ENCODE measurements at regions not wholly inside any gene's neighbourhood (a gene's known extent, or its start where the extent isn't known, plus 50 kb on each side); places are given as distances from the start of the nearest gene placed in this dataset.

DNA sequence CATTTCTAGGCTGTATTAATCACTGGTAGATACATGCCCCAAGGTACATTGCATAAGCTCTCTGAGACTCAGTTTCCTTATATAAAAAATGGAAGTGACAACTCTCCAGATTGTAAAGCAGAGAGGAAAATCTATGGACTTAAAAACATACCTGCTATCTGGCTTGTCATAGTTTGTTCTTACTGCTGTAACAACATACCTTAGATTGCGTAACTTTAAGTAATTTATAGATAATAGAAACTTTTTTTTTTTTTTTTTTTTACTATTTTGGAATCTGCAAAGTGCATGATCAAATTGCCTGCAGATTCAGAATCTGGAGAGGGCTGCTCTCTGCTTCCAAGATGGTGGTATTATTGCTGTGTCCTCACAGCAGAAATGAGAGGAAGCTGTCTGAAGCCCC, 827.7 kb upstream of the BRINP3 start:
- Histone ChIP-seq H3K9me2 (replicated peaks; ENCODE audit: control insufficient read depth, low read length) (no peaks in the 10 kb centered on the region), H3K27me3 (ENCODE audit: control insufficient read depth, low read length) (no peaks in the 10 kb centered on the region), H4K20me1 (ENCODE audit: control insufficient read depth, insufficient read depth, low read depth, low read length) (no peaks in the 10 kb centered on the region), H3K4me2 (ENCODE audit: low read length) (no peak overlapping the region), H3K4me3 (ENCODE audit: low read length) (no peak overlapping the region), H3K9me3 (ENCODE audit: control insufficient read depth, insufficient read depth, low read length) (no peaks in the 10 kb centered on the region), H3F3A (ENCODE audit: control insufficient read depth, insufficient read depth) (no peaks in the 10 kb centered on the region), H3K36me3 (ENCODE audit: control insufficient read depth, low read length) (no peaks in the 10 kb centered on the region), H3K4me1 (ENCODE audit: control insufficient read depth, low read length) (no peaks in the 10 kb centered on the region), H3K79me2 (ENCODE audit: control insufficient read depth, low read length) (no peaks in the 10 kb centered on the region), H3K27ac (ENCODE audit: low read depth, low read length) (no peak overlapping the region)
- TF ChIP-seq, protein P1, sequence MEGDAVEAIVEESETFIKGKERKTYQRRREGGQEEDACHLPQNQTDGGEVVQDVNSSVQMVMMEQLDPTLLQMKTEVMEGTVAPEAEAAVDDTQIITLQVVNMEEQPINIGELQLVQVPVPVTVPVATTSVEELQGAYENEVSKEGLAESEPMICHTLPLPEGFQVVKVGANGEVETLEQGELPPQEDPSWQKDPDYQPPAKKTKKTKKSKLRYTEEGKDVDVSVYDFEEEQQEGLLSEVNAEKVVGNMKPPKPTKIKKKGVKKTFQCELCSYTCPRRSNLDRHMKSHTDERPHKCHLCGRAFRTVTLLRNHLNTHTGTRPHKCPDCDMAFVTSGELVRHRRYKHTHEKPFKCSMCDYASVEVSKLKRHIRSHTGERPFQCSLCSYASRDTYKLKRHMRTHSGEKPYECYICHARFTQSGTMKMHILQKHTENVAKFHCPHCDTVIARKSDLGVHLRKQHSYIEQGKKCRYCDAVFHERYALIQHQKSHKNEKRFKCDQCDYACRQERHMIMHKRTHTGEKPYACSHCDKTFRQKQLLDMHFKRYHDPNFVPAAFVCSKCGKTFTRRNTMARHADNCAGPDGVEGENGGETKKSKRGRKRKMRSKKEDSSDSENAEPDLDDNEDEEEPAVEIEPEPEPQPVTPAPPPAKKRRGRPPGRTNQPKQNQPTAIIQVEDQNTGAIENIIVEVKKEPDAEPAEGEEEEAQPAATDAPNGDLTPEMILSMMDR (IDR thresholded peaks at IDR 0.05; ENCODE audit: low read depth, low read length, poor library complexity, severe bottlenecking): no peak
- no peak for TF ChIP-seq EZH2phosphoT487 (IDR thresholded peaks at IDR 0.05; ENCODE audit: borderline replicate concordance, low read length)

DNA sequence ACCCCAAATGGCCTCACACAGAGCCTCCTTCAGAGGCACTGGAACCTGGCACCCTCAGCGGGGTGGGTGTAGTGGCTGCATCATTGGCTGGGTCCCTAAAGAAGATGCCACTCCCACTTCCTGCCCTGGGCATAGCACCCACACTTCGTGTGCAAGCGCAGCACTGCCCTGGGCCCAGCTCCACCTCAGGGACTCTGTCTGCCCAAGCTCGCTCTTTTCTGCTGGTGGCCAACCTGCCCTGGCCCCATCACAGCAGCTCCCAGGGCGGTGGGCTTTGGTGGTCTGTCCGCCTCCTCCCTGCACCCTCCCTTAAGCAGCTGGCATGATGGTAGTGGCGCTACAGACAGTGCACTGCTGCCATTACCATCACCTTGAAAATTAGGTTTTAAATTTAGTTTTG, 829.3 kb upstream of the BRINP3 start:
- Histone ChIP-seq H3K9me3 (ENCODE audit: control insufficient read depth, insufficient read depth, low read length) (no peaks in the 10 kb centered on the region), H3F3A (ENCODE audit: control insufficient read depth, insufficient read depth) (no peaks in the 10 kb centered on the region), H3K79me2 (ENCODE audit: control insufficient read depth, low read length) (no peaks in the 10 kb centered on the region), H4K20me1 (ENCODE audit: control insufficient read depth, insufficient read depth, low read depth, low read length) (no peaks in the 10 kb centered on the region), H3K9me2 (replicated peaks; ENCODE audit: control insufficient read depth, low read length) (no peaks in the 10 kb centered on the region), H3K4me3 (ENCODE audit: low read length) (no peak overlapping the region), H3K27me3 (ENCODE audit: control insufficient read depth, low read length) (no peaks in the 10 kb centered on the region), H3K4me1 (ENCODE audit: control insufficient read depth, low read length) (no peaks in the 10 kb centered on the region), H3K36me3 (ENCODE audit: control insufficient read depth, low read length) (no peaks in the 10 kb centered on the region), H3K4me2 (ENCODE audit: low read length) (no peak overlapping the region), H3K27ac (ENCODE audit: low read depth, low read length) (no peak overlapping the region)
- no peak for TF ChIP-seq EZH2phosphoT487 (IDR thresholded peaks at IDR 0.05; ENCODE audit: borderline replicate concordance, low read length)
- TF ChIP-seq, protein P1 (IDR thresholded peaks at IDR 0.05; ENCODE audit: low read depth, low read length, poor library complexity, severe bottlenecking): no peak

DNA sequence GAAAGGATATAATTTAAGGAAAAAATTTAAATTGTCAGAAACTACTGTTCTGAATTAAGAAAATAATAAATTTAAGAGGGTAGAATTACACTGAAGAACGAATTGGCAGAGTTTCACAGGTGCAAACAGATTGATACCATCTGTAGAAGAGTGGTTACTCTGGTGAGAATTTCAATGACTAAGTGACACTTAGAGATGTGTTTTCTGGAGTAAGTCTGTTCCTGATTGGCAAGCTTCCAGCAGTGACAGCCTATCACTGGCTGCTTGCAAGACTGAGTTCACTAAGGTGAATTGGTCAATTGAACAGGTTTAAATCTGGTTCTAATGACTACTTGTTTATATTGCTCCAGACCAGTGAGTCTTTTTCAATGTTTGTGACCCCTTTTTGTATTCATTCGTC, 838.2 kb upstream of the RGS18 start:
- H3F3A ChIP-seq (ENCODE audit: control insufficient read depth, insufficient read depth): no peaks in the 10 kb centered on the region
- H3K79me2 ChIP-seq (ENCODE audit: control insufficient read depth, low read length): no peaks in the 10 kb centered on the region
- TF ChIP-seq, protein P1 (IDR thresholded peaks at IDR 0.05; ENCODE audit: low read depth, low read length, poor library complexity, severe bottlenecking): no peak
- TF ChIP-seq EZH2phosphoT487 (IDR thresholded peaks at IDR 0.05; ENCODE audit: borderline replicate concordance, low read length): no peak
- no peaks in the 10 kb centered on the region for H4K20me1 ChIP-seq (ENCODE audit: control insufficient read depth, insufficient read depth, low read depth, low read length)
- H3K4me2 ChIP-seq (ENCODE audit: low read length): no peak overlapping the region
- no peak overlapping the region for H3K27ac ChIP-seq (ENCODE audit: low read depth, low read length)
- no peaks in the 10 kb centered on the region for H3K9me2 ChIP-seq (replicated peaks; ENCODE audit: control insufficient read depth, low read length)
- H3K4me3 ChIP-seq (ENCODE audit: low read length): no peak overlapping the region
- H3K4me1 ChIP-seq (ENCODE audit: control insufficient read depth, low read length): no peaks in the 10 kb centered on the region
- H3K9me3 ChIP-seq (ENCODE audit: control insufficient read depth, insufficient read depth, low read length): no peaks in the 10 kb centered on the region
- no peaks in the 10 kb centered on the region for H3K36me3 ChIP-seq (ENCODE audit: control insufficient read depth, low read length)
- H3K27me3 ChIP-seq (ENCODE audit: control insufficient read depth, low read length): no peaks in the 10 kb centered on the region

DNA sequence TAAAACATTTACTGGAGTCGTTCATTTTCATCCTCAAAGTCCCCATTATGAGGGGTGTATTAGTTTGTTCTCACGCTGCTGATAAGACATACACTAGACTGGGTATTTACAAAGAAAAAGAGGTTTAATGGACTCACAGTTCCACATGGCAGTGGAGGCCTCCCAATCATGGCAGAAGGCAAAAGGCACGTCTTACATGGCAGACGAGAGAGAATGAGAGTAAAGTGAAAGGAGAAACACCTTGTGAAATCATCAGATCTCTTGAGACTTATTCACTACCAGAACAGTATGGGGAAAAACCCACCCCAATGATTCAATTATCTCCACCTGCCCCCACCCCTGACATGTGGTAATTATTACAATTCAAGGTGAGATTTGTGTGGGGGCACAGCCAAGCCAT, 830.4 kb upstream of the RGS18 start:
- Histone ChIP-seq H3F3A (ENCODE audit: control insufficient read depth, insufficient read depth) (no peaks in the 10 kb centered on the region), H3K9me3 (ENCODE audit: control insufficient read depth, insufficient read depth, low read length) (no peaks in the 10 kb centered on the region), H3K79me2 (ENCODE audit: control insufficient read depth, low read length) (no peaks in the 10 kb centered on the region), H3K4me3 (ENCODE audit: low read length) (no peak overlapping the region), H4K20me1 (ENCODE audit: control insufficient read depth, insufficient read depth, low read depth, low read length) (no peaks in the 10 kb centered on the region), H3K4me1 (ENCODE audit: control insufficient read depth, low read length) (no peaks in the 10 kb centered on the region), H3K9me2 (replicated peaks; ENCODE audit: control insufficient read depth, low read length) (no peaks in the 10 kb centered on the region), H3K36me3 (ENCODE audit: control insufficient read depth, low read length) (no peaks in the 10 kb centered on the region), H3K27me3 (ENCODE audit: control insufficient read depth, low read length) (no peaks in the 10 kb centered on the region), H3K27ac (ENCODE audit: low read depth, low read length) (no peak overlapping the region), H3K4me2 (ENCODE audit: low read length) (no peak overlapping the region)
- TF ChIP-seq EZH2phosphoT487 (IDR thresholded peaks at IDR 0.05; ENCODE audit: borderline replicate concordance, low read length): no peak
- TF ChIP-seq, protein P1 (IDR thresholded peaks at IDR 0.05; ENCODE audit: low read depth, low read length, poor library complexity, severe bottlenecking): no peak
